Activated T-helper 17 cell treated with anti-CD3 and anti-CD28 coated beads, Interleukin-2, amount 50 U/mL, for 72 hours (primary cell): ENCODE measurements at regions not wholly inside any gene's neighbourhood (a gene's known extent, or its start where the extent isn't known, plus 50 kb on each side); places are given as distances from the start of the nearest gene placed in this dataset.

Source experiments
- ATAC-seq: fragments of 150-1000 bp; cut with Tn5 transposase; replicated peaks from 2 replicates; pipeline ENCODE4 v1.10.0; 2021; ENCODE audit warnings: mild to moderate bottlenecking, moderate library complexity
- H3K27ac Mint-ChIP-seq: one replicate; pipeline ENCODE4 v1.8.0; 2022; ENCODE audit warnings: mixed read lengths
- H3K27me3 Mint-ChIP-seq: one replicate; pipeline ENCODE4 v1.8.0; 2022; ENCODE audit warnings: mixed read lengths
- H3K36me3 Mint-ChIP-seq: one replicate; pipeline ENCODE4 v1.8.0; 2022; ENCODE audit warnings: low read depth, mild to moderate bottlenecking, mixed read lengths
- H3K4me1 Mint-ChIP-seq: one replicate; pipeline ENCODE4 v1.8.0; 2022; ENCODE audit warnings: mixed read lengths
- H3K4me3 Mint-ChIP-seq: one replicate; pipeline ENCODE4 v1.8.0; 2022; ENCODE audit warnings: mild to moderate bottlenecking, mixed read lengths
- H3K9me3 Mint-ChIP-seq: one replicate; pipeline ENCODE4 v1.8.0; 2022; ENCODE audit warnings: mixed read lengths

DNA sequence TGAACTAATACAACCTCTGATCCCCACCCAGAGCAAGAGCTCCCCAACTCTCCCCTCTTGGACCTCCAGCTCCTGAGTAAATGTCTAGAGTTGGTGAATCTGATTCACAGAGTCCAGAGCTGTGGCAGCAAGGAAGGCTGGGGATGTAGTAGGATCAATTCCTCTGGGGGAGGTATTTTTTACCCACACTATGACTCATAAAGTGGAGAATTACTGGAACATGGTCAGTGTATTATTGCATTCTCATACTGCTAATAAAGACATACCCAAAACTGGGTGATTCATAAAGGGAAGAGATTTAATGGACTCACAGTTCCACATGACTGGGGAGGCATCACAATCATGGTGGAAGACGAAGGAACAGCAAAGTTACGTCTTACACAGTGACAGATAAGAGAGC, 496.7 kb downstream of the EFNB2 start:
- no peaks in the 10 kb centered on the region for H3K4me1 Mint-ChIP-seq
- no peaks in the 10 kb centered on the region for H3K9me3 Mint-ChIP-seq
- no peak for ATAC-seq
- H3K27ac Mint-ChIP-seq = no peak overlapping the region
- no peaks in the 10 kb centered on the region for H3K36me3 Mint-ChIP-seq
- no peak overlapping the region for H3K4me3 Mint-ChIP-seq
- H3K27me3 Mint-ChIP-seq = no peaks in the 10 kb centered on the region

DNA sequence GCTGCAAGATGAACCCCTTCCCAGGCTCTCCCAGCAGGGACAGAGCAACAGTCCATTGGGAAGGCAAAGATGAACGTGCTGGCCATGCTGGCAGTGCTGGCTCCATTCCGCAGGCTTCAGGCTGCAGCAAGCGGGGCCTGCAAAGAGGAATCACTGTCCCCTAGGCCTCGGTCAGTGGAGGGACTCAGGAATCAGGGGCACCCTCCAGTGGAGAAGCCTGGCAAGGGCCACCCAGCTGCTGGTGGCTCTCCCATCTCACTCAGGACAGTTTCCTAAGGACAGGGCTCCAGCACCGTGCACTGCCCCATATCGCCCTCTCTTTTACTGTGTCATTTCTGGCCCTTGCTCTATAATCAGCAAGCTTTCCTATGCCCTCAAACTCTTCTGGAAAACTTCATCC, 498.6 kb downstream of the EFNB2 start:
- no peak overlapping the region for H3K27ac Mint-ChIP-seq
- no peaks in the 10 kb centered on the region for H3K9me3 Mint-ChIP-seq
- H3K36me3 Mint-ChIP-seq = no peaks in the 10 kb centered on the region
- ATAC-seq = no peak
- H3K4me1 Mint-ChIP-seq = no peaks in the 10 kb centered on the region
- H3K27me3 Mint-ChIP-seq = no peaks in the 10 kb centered on the region
- H3K4me3 Mint-ChIP-seq = no peak overlapping the region

- Mint-ChIP-seq H3K4me3 (no peak overlapping the region), H3K27ac (no peak overlapping the region), H3K4me1 (no peaks in the 10 kb centered on the region), H3K36me3 (no peaks in the 10 kb centered on the region), H3K9me3 (no peaks in the 10 kb centered on the region), H3K27me3 (no peaks in the 10 kb centered on the region)
- ATAC-seq = no peak
Measured at GRCh38 chr13:106034201-106034600, 501.3 kb downstream of the EFNB2 start.

DNA sequence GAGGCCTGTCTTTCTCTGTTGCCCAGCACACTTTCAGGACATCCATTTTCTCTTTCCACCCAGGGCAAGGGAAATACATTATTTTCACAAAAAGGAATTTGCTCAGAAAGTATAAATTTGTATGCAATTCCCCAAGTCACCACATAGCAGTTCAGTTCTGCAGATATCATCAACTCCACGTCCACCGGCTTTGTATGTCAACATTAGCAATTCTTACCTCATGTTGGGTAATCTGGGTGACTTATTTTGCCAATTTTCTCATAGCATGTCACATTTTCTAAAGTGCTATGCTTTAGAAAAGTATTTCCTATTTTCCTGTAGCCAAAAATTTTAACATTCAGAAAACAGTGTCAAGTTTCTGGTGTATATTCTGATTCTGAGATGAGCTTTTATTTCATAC, 501.8 kb downstream of the EFNB2 start:
- ATAC-seq = no peak
- Mint-ChIP-seq H3K27ac (no peak overlapping the region), H3K27me3 (no peaks in the 10 kb centered on the region), H3K9me3 (no peaks in the 10 kb centered on the region), H3K4me3 (no peak overlapping the region), H3K4me1 (no peaks in the 10 kb centered on the region), H3K36me3 (no peaks in the 10 kb centered on the region)

GRCh38 chr13:106032441-106032840, 503.0 kb downstream of the EFNB2 start:
- H3K9me3 Mint-ChIP-seq = peaks cover 4% of the 10 kb centered on the region
- no peak for ATAC-seq
- no peak overlapping the region for H3K4me3 Mint-ChIP-seq
- no peaks in the 10 kb centered on the region for H3K36me3 Mint-ChIP-seq
- H3K27ac Mint-ChIP-seq = no peak overlapping the region
- no peaks in the 10 kb centered on the region for H3K4me1 Mint-ChIP-seq
- H3K27me3 Mint-ChIP-seq = no peaks in the 10 kb centered on the region

GRCh38 chr13:106029676-106030290, 505.7 kb downstream of the EFNB2 start:
- no peaks in the 10 kb centered on the region for H3K36me3 Mint-ChIP-seq
- ATAC-seq = no peak
- no peak overlapping the region for H3K4me3 Mint-ChIP-seq
- no peak overlapping the region for H3K27ac Mint-ChIP-seq
- no peaks in the 10 kb centered on the region for H3K27me3 Mint-ChIP-seq
- H3K9me3 Mint-ChIP-seq = peaks cover 4% of the 10 kb centered on the region
- no peaks in the 10 kb centered on the region for H3K4me1 Mint-ChIP-seq

DNA sequence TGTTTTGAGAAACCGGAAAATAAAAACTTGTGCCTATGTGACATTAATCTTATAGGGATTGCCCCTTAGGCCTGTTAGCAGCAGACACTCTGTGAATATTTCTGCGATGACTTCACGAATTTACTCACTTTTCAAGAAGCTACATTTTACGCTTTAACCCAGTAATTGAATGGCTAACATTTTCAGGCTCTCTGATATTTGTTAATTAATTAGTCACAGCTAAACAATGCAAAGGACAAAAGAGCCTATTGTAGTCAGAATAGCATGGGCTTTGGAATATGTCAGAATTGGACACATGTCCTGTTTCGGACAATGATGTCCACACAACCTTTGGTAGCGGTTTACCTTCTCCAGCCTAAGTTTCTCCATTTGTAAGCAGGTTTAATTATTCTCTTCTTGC, 506.6 kb downstream of the EFNB2 start:
- peaks cover 4% of the 10 kb centered on the region for H3K9me3 Mint-ChIP-seq
- H3K36me3 Mint-ChIP-seq = no peaks in the 10 kb centered on the region
- no peak overlapping the region for H3K27ac Mint-ChIP-seq
- H3K4me3 Mint-ChIP-seq = no peak overlapping the region
- no peak for ATAC-seq
- H3K27me3 Mint-ChIP-seq = no peaks in the 10 kb centered on the region
- no peaks in the 10 kb centered on the region for H3K4me1 Mint-ChIP-seq

- Mint-ChIP-seq H3K9me3 (peaks cover 3% of the 10 kb centered on the region), H3K4me1 (no peaks in the 10 kb centered on the region), H3K4me3 (no peak overlapping the region), H3K36me3 (no peaks in the 10 kb centered on the region), H3K27me3 (peaks cover 7% of the 10 kb centered on the region), H3K27ac (no peak overlapping the region)
- ATAC-seq = no peak
Measured at GRCh38 chr13:106011600-106011999, 523.9 kb downstream of the EFNB2 start.

- Mint-ChIP-seq H3K9me3 (peaks cover 3% of the 10 kb centered on the region), H3K27me3 (peaks cover 7% of the 10 kb centered on the region), H3K4me1 (no peaks in the 10 kb centered on the region), H3K27ac (no peak overlapping the region), H3K36me3 (no peaks in the 10 kb centered on the region), H3K4me3 (no peak overlapping the region)
- no peak for ATAC-seq
Measured at GRCh38 chr13:106010836-106011235, 524.6 kb downstream of the EFNB2 start.

GRCh38 chr13:106008540-106008939, 526.9 kb downstream of the EFNB2 start:
- no peak for ATAC-seq
- H3K4me3 Mint-ChIP-seq = no peak overlapping the region
- no peaks in the 10 kb centered on the region for H3K4me1 Mint-ChIP-seq
- peaks cover 3% of the 10 kb centered on the region for H3K9me3 Mint-ChIP-seq
- no peaks in the 10 kb centered on the region for H3K36me3 Mint-ChIP-seq
- H3K27me3 Mint-ChIP-seq = peaks cover 7% of the 10 kb centered on the region
- no peak overlapping the region for H3K27ac Mint-ChIP-seq

- Mint-ChIP-seq H3K36me3 (no peaks in the 10 kb centered on the region), H3K4me3 (no peak overlapping the region), H3K27me3 (peaks cover 3% of the 10 kb centered on the region), H3K4me1 (no peaks in the 10 kb centered on the region), H3K9me3 (peaks cover 3% of the 10 kb centered on the region), H3K27ac (no peak overlapping the region)
- ATAC-seq = no peak
Measured at GRCh38 chr13:106007156-106007555, 528.3 kb downstream of the EFNB2 start.

- H3K27ac Mint-ChIP-seq = no peak overlapping the region
- ATAC-seq = no peak
- H3K9me3 Mint-ChIP-seq = peaks cover 9% of the 10 kb centered on the region
- no peaks in the 10 kb centered on the region for H3K36me3 Mint-ChIP-seq
- H3K27me3 Mint-ChIP-seq = no peaks in the 10 kb centered on the region
- H3K4me3 Mint-ChIP-seq = no peak overlapping the region
- no peaks in the 10 kb centered on the region for H3K4me1 Mint-ChIP-seq
Measured at GRCh38 chr13:106003651-106004050, 531.8 kb downstream of the EFNB2 start.

- no peak overlapping the region for H3K27ac Mint-ChIP-seq
- H3K27me3 Mint-ChIP-seq = no peaks in the 10 kb centered on the region
- no peaks in the 10 kb centered on the region for H3K36me3 Mint-ChIP-seq
- no peak for ATAC-seq
- no peaks in the 10 kb centered on the region for H3K4me1 Mint-ChIP-seq
- no peak overlapping the region for H3K4me3 Mint-ChIP-seq
- H3K9me3 Mint-ChIP-seq = peaks cover 12% of the 10 kb centered on the region
Measured at GRCh38 chr13:106001443-106001842, 534.0 kb downstream of the EFNB2 start.

DNA sequence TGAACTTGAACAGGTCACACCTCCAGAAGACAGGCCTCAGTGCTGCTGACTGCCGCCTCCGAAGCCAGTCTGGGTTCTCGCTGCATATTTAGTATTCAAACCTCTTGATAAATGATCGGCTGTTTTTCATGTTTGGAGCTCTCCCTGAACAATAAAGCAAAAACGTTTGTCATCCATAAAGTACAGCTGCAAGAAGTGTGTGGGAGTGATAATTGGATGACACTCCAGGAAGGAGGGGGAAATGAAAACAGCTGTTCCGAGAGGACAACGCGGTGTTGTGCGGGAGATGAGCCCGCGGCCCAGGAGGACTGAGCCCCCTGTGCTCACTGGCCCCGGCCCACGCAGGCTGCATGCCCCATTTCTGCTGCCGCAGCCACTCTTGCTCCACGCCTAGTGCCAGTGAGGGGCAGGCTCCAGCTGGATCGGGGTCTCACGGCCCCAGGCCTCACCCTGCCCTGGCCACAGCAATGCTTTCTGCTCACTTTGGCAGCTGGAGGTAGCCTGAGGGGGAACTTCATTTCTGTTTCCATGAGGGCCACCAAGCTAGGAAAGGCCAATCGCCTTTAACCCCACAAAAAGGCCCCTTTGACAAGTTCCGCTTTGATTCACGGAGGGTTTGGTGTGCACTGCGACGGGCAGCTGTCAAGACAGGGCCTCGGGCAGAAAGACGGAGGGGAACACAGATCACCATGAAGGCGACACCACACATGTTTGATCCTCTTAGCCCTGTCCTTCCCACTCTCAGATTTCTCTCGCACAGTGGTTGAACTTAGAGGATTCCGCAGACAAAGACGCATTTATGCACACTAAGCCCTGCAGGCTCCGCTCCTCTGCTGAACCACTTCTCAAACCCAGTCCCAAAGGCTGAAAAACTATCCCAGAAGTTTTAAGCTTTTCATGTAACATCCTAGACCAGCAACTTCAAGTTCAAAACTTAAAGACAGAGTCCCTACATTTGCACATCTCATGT, 537.6 kb downstream of the EFNB2 start:
- no peaks in the 10 kb centered on the region for H3K36me3 Mint-ChIP-seq
- H3K4me3 Mint-ChIP-seq = no peak overlapping the region
- ATAC-seq = no peak
- H3K27ac Mint-ChIP-seq = no peak overlapping the region
- peaks cover 12% of the 10 kb centered on the region for H3K9me3 Mint-ChIP-seq
- no peaks in the 10 kb centered on the region for H3K27me3 Mint-ChIP-seq
- no peaks in the 10 kb centered on the region for H3K4me1 Mint-ChIP-seq

GRCh38 chr13:105996391-105997025, 539.0 kb downstream of the EFNB2 start:
- no peak overlapping the region for H3K4me3 Mint-ChIP-seq
- no peaks in the 10 kb centered on the region for H3K36me3 Mint-ChIP-seq
- H3K4me1 Mint-ChIP-seq = no peaks in the 10 kb centered on the region
- H3K9me3 Mint-ChIP-seq = peaks cover 9% of the 10 kb centered on the region
- H3K27ac Mint-ChIP-seq = no peak overlapping the region
- ATAC-seq = no peak
- H3K27me3 Mint-ChIP-seq = no peaks in the 10 kb centered on the region
